ENCODE measurements at regions not wholly inside any gene's neighbourhood (a gene's known extent, or its start where the extent isn't known, plus 50 kb on each side); places are given as distances from the start of the nearest gene placed in this dataset.

DNA sequence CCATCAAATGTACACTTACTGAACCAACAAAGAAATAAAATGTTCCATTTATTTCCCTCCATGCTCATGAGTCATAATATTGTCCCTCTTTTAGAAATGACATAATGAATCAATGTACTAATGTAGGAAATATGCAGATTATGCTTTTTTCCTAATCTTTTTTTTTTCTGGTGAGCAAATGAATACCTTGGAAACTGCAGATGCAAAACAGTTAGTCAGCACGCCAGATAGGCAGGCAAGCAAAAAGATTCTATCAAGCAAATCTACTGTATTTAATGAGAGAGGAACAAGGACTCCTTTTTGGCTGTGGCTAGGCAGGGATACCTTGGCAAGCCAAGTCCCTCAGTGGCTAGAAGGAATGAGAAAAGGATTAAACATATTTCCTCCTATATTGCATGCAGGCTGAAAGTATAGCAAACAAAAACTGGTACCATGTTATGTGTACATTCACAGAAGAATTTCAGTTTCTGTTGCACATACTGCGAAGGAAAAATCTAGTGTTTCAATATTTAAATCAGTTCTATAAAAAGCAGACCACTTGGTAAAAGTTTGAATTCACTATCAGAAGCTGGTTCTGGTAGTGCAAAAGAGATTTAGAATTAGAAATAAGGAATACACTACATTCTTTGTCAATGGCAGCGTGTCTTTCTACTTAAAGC, 605.4 kb downstream of the TLE1 start:
- H3K4me1 ChIP-seq: peaks cover 38% of the 10 kb centered on the region
- H4K20me1 ChIP-seq (ENCODE audit: low read depth): no peaks in the 10 kb centered on the region
- TF ChIP-seq EZH2phosphoT487 (IDR thresholded peaks at IDR 0.05) (no peak), EZH2 (IDR thresholded peaks at IDR 0.05) (no peak)
- TF ChIP-seq, protein P1, sequence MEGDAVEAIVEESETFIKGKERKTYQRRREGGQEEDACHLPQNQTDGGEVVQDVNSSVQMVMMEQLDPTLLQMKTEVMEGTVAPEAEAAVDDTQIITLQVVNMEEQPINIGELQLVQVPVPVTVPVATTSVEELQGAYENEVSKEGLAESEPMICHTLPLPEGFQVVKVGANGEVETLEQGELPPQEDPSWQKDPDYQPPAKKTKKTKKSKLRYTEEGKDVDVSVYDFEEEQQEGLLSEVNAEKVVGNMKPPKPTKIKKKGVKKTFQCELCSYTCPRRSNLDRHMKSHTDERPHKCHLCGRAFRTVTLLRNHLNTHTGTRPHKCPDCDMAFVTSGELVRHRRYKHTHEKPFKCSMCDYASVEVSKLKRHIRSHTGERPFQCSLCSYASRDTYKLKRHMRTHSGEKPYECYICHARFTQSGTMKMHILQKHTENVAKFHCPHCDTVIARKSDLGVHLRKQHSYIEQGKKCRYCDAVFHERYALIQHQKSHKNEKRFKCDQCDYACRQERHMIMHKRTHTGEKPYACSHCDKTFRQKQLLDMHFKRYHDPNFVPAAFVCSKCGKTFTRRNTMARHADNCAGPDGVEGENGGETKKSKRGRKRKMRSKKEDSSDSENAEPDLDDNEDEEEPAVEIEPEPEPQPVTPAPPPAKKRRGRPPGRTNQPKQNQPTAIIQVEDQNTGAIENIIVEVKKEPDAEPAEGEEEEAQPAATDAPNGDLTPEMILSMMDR (IDR thresholded peaks at IDR 0.05): no peak
- no peaks in the 10 kb centered on the region for H3K9me3 ChIP-seq (ENCODE audit: low read depth)
- Mint-ChIP-seq H3K27ac (no peak overlapping the region), H3K4me3 (no peak overlapping the region), H3K27me3 (ENCODE audit: insufficient read depth, low read depth) (no peaks in the 10 kb centered on the region), H3K36me3 (no peaks in the 10 kb centered on the region), H3K9me3 (no peaks in the 10 kb centered on the region), H3K4me1 (peaks cover 26% of the 10 kb centered on the region)
- no peaks in the 10 kb centered on the region for H3K27me3 ChIP-seq
- H3K36me3 ChIP-seq: no peaks in the 10 kb centered on the region
- no peak overlapping the region for H3K27ac ChIP-seq
- H3K4me3 ChIP-seq: no peak overlapping the region
- no peak for DNase-seq (ENCODE audit: low spot score)
- H3K4me2 ChIP-seq: no peak overlapping the region
- no peaks in the 10 kb centered on the region for H3F3A ChIP-seq (ENCODE audit: low read depth)
- H3K79me2 ChIP-seq (ENCODE audit: low read depth): no peaks in the 10 kb centered on the region
- H3K9ac ChIP-seq: no peak overlapping the region
- H2AFZ ChIP-seq (replicated peaks): no peak overlapping the region

DNA sequence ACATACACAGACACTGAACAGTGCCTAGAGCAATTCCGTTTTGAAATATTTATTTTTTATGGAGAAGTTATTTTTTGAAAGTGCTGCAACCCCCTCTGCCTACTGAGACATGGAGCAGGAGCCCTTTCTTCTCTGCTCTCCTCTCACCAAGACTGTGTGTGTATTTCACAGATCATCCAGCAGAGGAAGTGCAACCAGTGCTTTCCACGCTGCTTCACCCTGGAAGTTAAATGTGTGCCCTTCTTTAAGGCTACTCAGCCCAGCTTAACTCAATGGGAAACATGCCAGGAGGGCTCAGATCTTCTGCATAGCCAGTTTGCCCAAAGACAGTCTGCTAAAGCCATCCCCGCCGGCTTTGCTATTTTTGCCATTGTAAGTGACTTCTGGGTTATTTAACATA, 606.3 kb downstream of the TLE1 start:
- Histone ChIP-seq H3K27me3 (no peaks in the 10 kb centered on the region), H3K9ac (no peak overlapping the region), H3K9me3 (ENCODE audit: low read depth) (no peaks in the 10 kb centered on the region), H4K20me1 (ENCODE audit: low read depth) (no peaks in the 10 kb centered on the region), H3K4me1 (peaks cover 38% of the 10 kb centered on the region), H3K4me2 (peak overlapping the region; percentile 7), H3F3A (ENCODE audit: low read depth) (no peaks in the 10 kb centered on the region), H2AFZ (replicated peaks) (peak overlapping the region; percentile 60), H3K4me3 (no peak overlapping the region), H3K27ac (no peak overlapping the region), H3K79me2 (ENCODE audit: low read depth) (no peaks in the 10 kb centered on the region), H3K36me3 (no peaks in the 10 kb centered on the region)
- no peak overlapping the region for H3K4me3 Mint-ChIP-seq
- no peak overlapping the region for H3K27ac Mint-ChIP-seq
- peaks cover 26% of the 10 kb centered on the region for H3K4me1 Mint-ChIP-seq
- no peak for TF ChIP-seq EZH2 (IDR thresholded peaks at IDR 0.05)
- TF ChIP-seq, protein P1 (IDR thresholded peaks at IDR 0.05): peak; percentile 43
- no peak for TF ChIP-seq EZH2phosphoT487 (IDR thresholded peaks at IDR 0.05)
- no peaks in the 10 kb centered on the region for H3K27me3 Mint-ChIP-seq (ENCODE audit: insufficient read depth, low read depth)
- H3K36me3 Mint-ChIP-seq: no peaks in the 10 kb centered on the region
- peak; percentile 63 for DNase-seq (ENCODE audit: low spot score)
- H3K9me3 Mint-ChIP-seq: no peaks in the 10 kb centered on the region

DNA sequence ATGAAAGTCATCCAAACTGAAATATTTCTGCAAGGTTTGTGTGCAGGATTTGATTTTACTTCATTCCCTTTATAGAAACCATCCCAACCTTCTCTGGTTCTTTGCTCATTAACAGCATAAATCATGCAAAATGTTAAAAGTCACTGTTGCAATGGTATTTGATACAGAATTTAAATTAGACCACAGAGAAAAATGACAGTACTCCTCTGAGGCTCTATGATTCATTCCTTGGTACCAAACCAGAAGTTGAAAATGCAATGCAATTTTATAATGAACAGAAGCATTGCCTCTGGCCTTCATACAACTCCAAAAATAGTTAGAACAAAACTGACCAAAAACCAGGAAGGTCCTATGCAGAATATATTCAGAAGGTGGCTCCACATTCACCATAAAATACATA, 607.1 kb downstream of the TLE1 start:
- Mint-ChIP-seq H3K4me3 (no peak overlapping the region), H3K9me3 (no peaks in the 10 kb centered on the region), H3K27ac (no peak overlapping the region), H3K27me3 (ENCODE audit: insufficient read depth, low read depth) (no peaks in the 10 kb centered on the region), H3K4me1 (peaks cover 26% of the 10 kb centered on the region), H3K36me3 (no peaks in the 10 kb centered on the region)
- H3K36me3 ChIP-seq: no peaks in the 10 kb centered on the region
- H3K9me3 ChIP-seq (ENCODE audit: low read depth): no peaks in the 10 kb centered on the region
- H2AFZ ChIP-seq (replicated peaks): no peak overlapping the region
- no peak overlapping the region for H3K4me2 ChIP-seq
- H3K27me3 ChIP-seq: no peaks in the 10 kb centered on the region
- no peak for DNase-seq (ENCODE audit: low spot score)
- no peak overlapping the region for H3K4me3 ChIP-seq
- no peaks in the 10 kb centered on the region for H4K20me1 ChIP-seq (ENCODE audit: low read depth)
- no peak overlapping the region for H3K9ac ChIP-seq
- no peaks in the 10 kb centered on the region for H3K79me2 ChIP-seq (ENCODE audit: low read depth)
- no peak overlapping the region for H3K27ac ChIP-seq
- TF ChIP-seq EZH2 (IDR thresholded peaks at IDR 0.05) (no peak), EZH2phosphoT487 (IDR thresholded peaks at IDR 0.05) (no peak)
- TF ChIP-seq, protein P1 (IDR thresholded peaks at IDR 0.05): no peak
- H3K4me1 ChIP-seq: peaks cover 38% of the 10 kb centered on the region
- no peaks in the 10 kb centered on the region for H3F3A ChIP-seq (ENCODE audit: low read depth)

Data from neural progenitor cell (in vitro differentiated cells).